ENCODE measurements at regions not wholly inside any gene's neighbourhood (a gene's known extent, or its start where the extent isn't known, plus 50 kb on each side); places are given as distances from the start of the nearest gene placed in this dataset.

DNA sequence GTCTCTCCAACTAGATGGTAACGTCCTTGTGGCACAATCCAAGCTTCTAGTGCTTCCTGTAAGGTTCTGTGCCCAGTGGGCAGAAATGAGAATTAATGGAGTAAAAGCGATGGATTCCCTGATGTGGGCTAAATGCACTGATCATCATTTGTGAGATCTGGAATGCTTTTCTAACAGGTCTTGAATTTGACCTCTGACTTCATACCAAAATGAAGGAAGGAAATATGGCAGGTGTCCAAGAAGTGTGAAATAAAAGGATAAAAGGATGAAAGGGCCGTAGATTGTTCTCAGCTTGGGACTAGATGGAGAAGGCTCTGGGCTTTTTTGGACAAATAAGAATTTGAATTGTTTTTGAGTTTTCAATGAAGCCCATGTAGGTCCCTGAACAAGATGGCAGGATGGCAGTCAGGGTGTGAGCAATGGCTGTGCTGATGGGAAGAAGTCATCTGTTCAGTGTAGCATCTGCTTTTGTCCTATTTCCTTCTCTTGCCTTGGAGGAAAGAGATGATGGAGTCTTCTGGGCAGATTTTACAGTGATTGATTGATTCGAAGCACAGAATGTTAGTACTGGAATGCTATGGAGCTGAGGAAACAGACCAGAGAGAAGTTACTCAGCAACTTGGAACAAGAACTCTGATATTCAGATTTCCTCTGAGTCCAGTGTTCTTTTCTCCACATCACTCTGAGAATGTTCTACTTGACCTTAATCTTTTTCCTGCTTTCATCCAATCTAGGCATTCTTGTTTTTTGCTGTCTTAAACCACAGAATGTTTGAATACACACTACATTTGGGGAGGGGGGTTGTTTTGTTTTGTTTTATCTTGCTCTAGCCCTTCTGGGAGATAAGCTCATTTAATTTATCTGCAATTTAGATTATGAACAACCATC is 286.0 kb downstream of the HLX start:
- no peak for DNase-seq

DNA sequence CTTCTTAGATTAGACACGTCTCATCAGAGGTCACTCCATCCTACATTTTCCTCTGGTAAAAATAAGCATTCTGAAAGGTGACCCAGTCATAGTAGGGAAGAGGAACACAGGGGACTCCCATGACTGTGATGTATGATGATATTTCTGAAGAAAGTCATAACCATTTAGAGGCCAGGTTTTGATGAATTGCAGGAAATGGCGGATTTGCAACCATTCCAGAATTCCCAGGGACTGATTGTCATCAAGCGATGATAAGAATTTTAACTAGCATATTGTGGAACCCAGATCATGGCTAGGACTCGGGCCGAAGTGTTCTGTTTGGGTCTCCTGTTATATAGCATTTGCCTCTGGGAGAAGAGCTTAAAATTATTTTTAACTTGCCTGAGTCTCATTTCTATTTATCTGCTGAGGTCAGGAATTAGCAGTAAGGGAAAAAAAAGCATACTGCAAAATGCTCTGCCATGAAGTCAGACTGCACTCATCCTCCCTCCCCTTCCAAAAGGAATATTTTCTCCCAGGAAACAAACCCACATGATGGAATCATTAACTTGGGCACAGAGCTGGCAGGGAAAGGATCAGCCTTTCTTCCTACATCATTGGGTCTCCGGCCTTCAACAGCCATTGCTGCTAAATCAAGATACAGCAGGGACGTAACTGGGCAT is 286.7 kb downstream of the HLX start:
- DNase-seq, result no peak

DNA sequence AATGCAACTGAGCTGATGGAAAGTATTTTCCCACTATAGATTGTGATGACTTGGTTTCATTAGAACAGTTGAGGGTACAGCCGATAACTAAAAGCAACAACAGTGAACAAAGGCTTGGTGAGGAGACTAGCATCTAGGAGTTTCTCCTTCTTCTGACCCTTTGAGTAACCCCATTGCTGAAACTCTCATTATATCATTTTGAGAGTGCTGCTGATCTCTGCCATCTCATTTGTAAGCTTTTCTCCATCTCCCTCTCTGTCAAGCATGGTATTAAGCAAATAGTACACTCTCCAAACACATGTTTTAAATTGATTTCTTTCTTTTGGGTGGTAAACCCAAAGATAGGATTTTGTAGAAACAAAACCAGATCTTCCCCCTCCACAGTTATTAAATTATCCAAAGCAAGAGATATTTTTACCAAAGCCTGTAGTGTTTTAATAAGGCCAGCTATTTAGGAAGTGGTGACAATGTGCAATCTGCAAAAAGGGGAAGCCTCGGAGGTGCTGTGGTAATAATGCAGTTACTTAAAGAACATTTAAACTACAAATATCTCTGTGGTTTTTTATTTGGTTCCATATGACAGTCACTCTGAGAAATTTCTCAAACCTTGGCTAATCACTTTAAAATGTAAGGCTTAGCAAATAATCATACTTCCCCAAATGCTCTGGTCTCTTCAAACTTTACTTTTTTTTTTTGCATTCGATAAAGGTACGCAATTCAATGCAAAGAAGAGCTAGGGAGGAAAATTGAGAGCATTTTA is 287.5 kb downstream of the HLX start:
- DNase-seq, result no peak

DNA sequence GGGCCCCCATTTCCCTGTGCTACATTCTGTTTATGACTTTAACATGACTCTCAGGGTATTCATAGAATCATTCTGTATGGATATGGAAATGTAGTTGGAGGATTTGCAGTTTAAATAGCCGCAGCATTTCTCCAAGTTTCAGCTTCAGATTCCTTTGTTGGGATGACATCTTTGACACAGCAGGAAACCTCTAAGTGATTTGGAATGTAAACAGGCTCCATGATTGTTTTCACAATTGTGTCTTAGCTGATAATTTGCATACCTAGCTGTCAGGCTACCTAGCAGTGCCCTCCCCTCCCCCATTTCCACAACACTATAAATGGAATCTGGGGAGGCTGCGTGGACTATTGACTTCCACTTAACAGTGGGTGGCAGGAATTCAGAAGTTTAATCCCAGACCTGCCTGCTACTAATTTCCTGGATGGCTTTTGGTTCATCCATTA is 290.2 kb downstream of the HLX start:
- DNase-seq, result no peak

DNA sequence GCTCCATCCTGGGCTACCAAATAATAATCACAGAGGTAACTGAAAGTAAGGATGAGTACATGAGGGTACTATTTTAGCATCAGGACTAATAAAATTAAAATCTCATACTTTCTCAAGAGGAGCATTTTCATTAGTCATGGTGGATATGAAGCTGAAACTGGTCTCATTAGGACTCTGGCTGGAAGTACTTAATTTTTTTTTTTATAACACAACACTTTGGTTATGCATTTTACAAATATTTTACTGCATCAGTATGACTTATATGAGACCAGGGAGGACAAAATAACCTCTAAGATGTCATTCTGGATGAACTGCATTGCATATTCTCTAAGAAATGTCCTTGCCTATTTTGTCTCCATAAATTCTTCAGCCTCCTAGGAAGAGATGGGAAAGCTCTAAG is 290.9 kb downstream of the HLX start:
- DNase-seq, result no peak

DNA sequence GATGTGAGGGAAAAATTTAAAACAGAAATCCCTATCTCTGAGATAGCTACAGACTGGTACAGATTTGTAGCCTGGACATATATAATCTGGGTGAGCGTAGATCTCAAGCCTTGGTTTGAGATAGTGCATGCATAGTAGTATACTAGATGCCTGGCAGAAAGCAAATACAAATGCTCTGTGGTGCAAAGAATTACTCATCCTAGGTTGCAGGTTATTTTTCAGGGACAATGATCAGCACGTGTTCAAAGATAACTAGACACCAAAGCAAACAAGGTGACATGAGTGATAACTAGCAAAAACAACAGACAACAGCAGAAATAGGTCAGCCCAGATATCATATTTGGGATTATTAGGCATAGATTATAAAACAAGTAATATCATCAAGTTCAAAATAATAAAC is 292.5 kb downstream of the HLX start:
- no peak for DNase-seq

DNA sequence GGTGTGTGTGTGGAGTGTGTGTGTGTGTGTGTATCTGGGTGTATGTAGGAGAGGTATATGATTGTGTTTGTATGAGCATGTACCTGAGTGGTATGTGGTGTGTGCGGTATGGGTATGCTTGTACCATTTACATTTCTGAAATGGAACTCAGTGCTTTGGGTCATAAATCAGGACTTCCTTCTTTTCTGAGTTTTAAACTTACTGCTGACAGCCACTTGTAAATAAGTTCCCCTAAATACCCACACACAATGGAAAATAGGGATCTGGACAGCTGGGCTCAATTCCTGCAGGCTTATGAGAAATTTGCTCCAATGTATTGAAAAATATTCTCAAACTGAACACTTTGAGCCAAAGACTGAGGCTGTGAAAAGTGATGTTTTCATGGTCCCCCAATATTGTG is 293.6 kb downstream of the HLX start:
- DNase-seq, result no peak

DNA sequence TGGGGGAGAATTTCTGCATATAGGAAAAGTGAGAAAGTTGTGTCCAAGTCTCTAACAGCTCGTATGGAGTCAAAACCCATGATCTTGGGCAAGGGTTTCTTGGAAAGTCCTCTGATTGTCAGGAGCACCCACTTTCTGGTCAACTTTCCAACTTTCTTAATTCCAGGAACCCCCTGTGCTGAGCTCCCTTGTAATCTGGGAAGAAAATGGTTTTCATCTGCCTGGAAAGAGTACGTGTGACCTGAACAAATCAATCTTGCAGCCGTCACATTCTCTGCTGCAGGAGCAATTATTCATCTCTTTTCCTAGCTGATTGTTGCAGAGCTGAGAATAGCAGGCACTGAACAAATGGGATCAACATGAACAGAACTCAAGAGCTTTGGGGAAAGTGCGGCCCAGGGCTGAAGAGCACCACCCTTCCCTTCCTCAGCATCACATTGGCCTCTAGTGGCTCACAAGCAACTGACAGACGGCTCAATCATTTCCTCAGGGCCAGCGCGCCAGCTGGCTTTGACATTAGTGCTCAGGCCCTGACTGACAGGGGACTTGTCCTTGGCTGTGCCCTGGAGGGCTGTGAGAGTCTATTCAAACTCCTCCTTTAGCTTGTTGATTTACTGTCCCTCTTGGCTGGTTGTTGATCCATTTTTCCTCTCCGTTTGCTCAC is 295.2 kb downstream of the HLX start:
- peak in 1 of 14 donors; percentile 2 for DNase-seq

DNA sequence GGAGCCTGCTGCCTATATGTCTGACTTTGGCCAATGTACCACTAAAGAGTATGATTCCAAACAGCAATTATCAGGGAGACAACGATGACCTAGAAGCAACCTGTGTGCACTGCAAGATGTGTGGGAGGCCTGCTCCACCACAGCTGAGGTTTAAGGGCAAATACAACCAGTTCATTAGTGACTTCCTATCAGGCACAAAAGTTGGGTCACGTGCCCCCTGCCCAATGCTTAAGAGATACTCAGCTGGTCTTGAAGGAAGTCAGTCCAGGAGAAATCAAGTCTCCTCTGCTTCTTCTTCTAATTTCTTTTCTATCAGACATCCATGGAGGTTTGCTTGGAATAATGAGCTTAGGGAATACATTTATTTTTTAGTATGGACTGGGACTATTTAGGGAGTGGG is 296.0 kb downstream of the HLX start:
- DNase-seq, result no peak

DNA sequence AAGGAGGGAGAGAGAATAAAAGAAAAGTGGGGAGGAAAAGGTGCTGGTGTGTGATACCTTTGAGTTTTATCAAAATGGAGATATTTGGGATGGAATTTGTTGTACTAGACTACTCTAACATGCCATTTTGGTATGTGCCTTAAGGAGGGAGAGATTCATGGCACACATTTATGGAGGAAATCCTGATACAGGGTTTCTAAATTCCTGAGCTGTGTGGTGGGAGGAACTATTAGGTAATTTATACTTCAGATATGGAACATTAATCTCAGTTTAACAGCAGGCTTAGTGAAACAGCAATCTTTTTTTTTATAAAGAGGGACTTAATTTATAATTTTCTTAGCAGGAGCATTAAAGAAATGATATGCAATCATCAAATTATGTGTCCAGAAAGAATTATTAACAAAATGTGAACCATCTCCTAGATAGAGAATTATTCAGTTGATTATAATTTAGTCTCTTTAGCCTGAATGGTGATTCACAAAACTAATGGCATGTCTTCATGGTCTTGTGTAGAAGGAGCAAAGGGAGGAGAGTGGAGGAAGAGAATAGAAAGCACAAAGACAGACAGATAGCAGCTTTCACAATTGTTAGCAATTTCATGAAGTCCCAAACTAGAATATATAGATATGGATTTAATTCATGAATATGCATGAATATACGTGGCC is 301.6 kb downstream of the HLX start:
- DNase-seq, result no peak

DNA sequence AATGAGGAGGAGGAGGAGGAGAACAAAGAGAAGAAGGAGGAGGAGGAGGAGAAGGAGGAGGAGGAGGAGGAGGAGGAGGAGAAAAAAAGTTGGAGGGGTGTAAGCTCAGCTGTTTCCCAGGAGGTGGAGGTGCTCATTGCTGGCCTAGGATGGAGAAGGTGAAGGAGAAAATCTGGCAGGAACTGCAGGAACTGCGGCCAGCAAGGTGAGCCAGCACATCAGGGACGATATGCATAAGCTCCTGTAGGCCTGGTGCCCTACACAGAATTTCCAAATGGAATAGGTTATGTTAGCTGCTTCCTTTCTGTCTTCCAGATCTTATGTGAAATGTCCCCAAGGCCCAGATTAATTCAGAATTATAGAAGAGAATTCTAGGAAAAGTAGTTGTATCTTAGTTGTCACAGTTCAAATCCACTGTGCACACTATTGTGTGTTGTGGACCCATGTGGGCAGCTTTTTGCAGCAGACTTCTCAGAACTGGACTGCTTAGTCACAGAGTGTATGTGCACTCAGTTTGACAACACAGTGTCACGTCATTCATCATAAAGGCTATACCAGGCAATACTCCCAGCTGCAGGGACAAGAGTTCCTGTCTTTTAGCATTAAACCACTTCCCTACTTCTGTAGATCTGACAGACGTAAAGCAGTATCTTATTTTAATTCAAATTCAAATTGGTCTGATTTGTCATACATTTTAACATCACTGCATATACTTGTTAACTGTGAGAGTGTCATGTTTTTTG is 303.7 kb downstream of the HLX start:
- DNase-seq, result no peak

DNA sequence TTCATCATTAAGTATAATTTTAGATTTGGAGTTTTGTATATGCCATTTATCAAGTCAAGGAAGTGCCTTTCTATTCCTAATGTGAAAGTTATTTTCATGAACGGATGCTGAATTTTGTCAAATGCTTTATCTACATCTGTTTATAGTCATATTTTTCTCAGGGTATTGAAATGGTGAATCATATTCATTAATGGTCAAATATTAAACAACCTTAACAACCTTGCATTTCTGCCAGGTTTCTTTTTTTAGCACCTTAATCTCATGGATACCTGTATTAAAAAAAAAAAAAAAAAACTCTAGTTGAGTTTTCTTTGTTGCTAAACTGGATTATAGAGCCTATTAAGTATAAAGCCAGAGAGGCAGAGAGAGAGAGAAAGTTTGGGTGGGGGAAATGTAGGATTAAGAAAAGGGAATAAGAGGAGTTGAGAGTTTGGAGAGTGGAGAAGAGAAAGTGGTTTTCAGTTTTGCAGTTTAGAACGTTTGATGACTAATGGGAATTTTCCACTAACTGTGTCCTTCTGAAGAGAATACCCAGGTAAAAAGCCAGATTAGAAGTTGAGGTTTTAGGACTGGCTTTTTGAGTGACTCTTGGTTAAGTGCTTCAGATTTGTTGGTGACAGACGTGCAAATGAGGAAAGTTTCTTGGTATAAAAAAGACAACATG is 305.0 kb downstream of the HLX start:
- no peak for DNase-seq

DNA sequence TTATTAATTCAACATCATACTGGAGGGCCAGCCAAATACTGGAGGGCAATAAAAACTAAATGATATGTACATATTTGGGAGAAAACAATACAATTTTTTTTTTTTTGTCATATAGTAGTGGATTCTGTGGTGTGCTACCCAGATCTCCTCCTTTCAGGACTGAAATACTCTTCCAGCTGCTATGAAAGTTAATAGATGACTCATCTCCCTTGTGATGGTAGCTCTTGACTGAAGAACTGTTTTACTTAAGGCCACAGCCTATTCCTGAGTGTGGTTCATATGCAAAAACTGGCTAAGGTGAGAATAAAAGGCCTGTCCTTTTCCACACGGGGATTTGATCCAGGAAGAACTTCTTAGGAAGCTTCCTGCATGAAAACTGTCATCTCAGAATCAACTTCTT is 307.9 kb downstream of the HLX start:
- DNase-seq, result no peak

DNA sequence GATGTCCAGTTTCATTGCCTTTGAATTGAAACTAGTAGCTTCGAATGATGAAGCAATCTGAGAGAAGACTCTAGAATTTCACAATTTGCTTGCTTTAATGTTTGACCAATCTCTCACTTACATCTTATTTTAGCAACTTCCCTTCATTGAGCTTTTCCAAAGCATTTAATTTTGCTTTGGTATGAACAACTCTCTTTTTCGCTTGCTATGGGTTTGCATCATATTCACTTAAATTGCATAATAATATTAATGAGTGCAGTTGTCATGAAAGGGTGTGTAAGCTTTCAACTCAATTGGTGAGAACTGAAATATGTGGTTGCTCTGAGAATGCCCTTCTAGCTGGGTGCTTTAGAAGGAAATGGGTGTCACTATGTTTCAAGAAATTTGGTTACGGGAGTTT is 309.2 kb downstream of the HLX start:
- no peak for DNase-seq

DNA sequence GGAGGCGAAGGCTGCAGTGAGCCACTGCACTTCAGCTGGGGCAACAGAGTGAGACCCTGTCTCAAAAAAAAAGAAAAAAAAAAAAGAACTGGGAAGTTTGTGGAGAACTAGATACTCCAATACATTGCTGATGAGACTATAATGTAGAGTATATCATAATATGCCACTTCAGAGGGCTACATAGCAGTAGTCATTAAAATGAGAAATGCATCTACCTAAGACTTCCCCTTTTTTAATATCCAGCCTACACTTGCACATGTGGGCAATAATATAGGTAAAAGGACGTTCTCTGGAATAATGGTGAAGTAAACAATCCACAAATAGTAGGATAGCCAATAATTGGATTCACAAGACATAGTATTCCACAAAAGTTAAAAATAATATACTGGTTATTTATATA is 311.0 kb downstream of the HLX start:
- no peak for DNase-seq

DNA sequence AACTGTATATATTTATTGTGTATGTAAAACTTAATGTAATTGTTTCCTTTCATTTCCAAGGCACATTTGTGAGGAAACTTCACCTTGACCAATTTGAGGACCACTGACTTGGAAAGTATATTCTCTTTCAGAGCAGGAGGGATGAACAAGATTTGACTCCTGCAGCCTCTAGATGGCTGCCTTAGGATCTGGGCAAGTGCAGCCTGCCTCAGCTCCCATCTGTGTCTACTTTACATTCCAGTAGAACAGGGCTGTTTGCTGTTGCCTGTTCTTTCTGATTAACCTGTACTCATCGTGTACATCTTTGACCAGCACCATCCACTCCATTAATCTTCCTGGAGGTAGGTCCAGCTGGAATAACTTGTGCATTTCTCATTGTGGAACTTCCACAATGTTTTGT is 312.8 kb downstream of the HLX start:
- no peak for DNase-seq

DNA sequence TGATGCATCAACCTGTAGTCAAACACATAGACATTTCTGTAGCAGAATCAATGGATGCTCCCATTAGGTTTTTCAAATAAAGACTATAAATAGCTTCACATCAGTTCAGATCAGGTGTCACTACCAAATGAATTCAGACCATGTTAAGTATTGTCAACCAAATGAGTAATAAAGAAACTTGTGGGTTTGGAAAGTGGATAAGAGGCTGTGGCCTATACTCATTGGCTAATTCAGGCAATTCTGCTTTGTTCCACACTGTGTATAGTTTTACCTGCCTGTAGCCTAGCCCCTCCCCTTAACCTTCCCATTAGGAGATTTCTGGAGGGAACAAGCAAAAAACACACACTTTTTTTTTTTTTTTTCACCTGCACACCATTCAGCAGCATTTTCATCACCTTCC is 321.2 kb downstream of the HLX start:
- no peak for DNase-seq

DNA sequence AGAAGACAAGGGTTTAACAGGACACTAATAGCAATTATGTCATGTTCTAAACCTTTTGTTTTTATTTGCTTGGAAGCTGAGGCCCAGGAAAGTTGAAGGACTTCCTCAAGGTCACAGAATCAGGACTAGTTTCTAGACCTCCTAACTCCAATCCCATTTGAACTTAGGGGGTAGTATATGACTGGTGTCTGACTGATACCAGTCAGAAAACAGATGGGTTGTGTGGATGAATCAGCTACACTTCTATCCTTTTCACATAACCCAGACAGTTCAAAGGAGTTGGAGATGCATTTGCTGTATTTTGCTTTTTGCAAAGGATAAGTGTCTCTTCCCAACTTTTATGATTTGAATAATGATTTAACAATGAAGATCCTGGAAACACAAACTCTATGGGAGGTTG is 322.5 kb downstream of the HLX start:
- DNase-seq, result no peak

DNA sequence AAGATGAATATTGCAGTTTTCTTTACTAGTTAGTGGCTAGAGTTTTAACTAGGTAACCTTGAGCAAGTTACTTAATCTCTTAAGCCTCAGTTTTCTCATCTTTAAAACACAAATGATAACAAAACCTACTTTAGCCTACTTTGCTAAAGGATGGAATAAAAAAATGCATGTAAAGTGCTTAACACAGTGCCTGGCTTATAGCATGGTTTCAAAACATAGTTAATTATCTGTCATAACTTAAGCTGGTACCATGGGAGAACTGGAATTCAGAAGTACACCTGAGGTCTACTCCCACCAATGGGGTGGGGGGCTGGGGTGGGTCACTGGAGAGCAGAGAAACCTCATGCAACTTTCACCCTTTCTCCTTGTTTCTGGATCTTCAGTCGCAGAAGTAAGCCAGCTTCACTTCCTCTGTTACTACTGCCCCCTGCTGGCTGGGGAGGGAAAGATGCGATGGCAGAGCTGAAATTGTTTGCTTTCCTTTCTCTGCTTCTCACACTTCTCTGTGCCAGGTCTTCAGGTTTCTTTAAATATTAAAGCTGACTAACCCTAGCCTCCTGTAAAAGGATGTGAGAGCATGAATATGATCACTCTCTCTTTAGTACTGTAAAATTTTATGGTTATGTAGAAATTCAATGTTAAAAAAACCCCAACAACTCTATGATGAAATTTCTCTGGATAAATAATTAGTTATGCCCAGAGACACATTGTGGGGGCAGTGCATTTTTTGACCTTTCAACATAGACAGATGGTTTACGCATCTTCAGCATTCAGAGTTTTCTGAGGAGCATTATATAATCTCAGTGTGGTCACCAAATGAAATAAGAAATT is 324.2 kb downstream of the HLX start:
- DNase-seq, result peak in 11 of 14 donors; percentile 9 to 67 (median 25)

Data from C1 segment of cervical spinal cord (tissue), 14 donors.